ENCODE measurements at regions not wholly inside any gene's neighbourhood (a gene's known extent, or its start where the extent isn't known, plus 50 kb on each side); places are given as distances from the start of the nearest gene placed in this dataset.

- no peak for TF ChIP-seq CTCF (conservative IDR thresholded peaks at IDR 0.05)
- Mint-ChIP-seq H3K27ac (ENCODE audit: unreplicated experiment) (no peak overlapping the region), H3K36me3 (ENCODE audit: low read depth) (peaks cover 8% of the 10 kb centered on the region), H3K9me3 (peaks cover 6% of the 10 kb centered on the region), H3K4me1 (peaks cover 6% of the 10 kb centered on the region), H3K4me3 (no peak overlapping the region), H3K27me3 (ENCODE audit: low read depth) (no peaks in the 10 kb centered on the region)
- no peak for DNase-seq (ENCODE audit: low read depth, low spot score)
These were observed 89.9 kb downstream of the TSEN15 start for GRCh38 chr1:184141361-184141880.

DNA sequence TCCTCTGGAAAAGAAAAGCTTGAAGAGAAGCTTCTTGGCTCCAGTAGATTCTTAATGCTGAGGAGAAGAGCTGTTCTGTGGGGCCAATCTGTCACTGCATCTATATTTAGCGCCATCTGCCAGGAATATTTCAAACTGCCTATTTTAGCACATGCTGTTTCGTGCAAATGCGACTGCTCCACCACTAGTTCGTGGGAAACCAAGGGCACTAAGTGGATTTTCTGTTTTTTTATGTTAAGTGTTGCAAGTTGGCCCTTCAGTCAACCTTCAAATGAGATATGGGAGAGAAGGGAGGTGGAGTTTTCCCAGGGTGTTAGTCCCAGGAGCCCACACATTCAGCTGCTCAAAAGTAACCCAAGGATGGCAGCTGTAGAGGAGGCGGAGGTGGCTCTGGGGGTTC, 91.9 kb downstream of the TSEN15 start:
- no peaks in the 10 kb centered on the region for H3K36me3 Mint-ChIP-seq (ENCODE audit: low read depth)
- DNase-seq (ENCODE audit: low read depth, low spot score), result no peak
- peaks cover 6% of the 10 kb centered on the region for H3K4me1 Mint-ChIP-seq
- no peaks in the 10 kb centered on the region for H3K27me3 Mint-ChIP-seq (ENCODE audit: low read depth)
- H3K27ac Mint-ChIP-seq (ENCODE audit: unreplicated experiment), result peak overlapping the region; percentile 79
- no peak for TF ChIP-seq CTCF (conservative IDR thresholded peaks at IDR 0.05)
- no peak overlapping the region for H3K4me3 Mint-ChIP-seq
- peaks cover 3% of the 10 kb centered on the region for H3K9me3 Mint-ChIP-seq

DNA sequence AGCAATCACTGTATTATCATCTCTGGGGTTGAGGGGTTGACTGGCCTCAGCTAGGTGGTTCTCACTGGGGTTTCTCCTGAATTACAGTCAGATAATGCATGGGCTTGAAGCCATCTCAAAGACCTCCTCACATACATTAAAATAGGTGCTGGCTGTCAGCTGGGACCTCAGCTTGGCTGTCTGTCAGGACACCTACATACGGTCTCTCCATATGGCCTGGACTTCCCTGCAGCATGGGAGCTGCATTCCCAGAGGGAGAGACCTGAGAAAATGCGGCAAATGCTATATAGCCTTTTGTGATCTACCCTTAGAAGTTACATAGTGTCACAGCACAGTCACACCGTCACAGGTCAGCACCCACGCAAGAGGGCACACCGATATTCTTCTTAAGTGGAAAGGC, 93.6 kb downstream of the TSEN15 start:
- TF ChIP-seq CTCF (conservative IDR thresholded peaks at IDR 0.05), result no peak

DNA sequence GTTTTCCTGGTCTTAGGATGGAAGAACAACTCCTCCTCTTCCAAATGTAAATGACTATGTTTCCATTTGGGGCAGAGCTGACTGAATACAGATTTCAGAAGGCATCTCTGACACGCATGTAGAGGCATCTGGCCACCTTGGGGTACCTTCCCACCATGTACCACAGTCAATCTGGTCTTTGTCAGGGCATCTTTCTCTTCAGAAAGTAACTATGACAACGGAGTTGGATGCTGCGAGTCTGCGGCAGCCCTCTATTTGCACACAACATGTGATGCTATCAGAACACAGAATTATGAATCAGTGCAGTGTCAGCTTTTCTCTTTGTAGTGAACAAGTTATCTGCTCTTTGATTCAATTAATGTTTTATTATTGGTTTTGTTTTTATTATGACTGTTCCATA, 94.7 kb downstream of the TSEN15 start:
- H3K4me3 Mint-ChIP-seq, result no peak overlapping the region

More for the DNA sequence above, 93.6 kb downstream of the TSEN15 start:
- H3K36me3 Mint-ChIP-seq (ENCODE audit: low read depth), result no peaks in the 10 kb centered on the region
- DNase-seq (ENCODE audit: low read depth, low spot score), result no peak
- no peak overlapping the region for H3K4me3 Mint-ChIP-seq
- H3K4me1 Mint-ChIP-seq, result peaks cover 6% of the 10 kb centered on the region
- H3K27me3 Mint-ChIP-seq (ENCODE audit: low read depth), result no peaks in the 10 kb centered on the region
- peaks cover 3% of the 10 kb centered on the region for H3K9me3 Mint-ChIP-seq
- H3K27ac Mint-ChIP-seq (ENCODE audit: unreplicated experiment), result no peak overlapping the region

GRCh38 chr1:184150776-184151531, 99.4 kb downstream of the TSEN15 start:
- Mint-ChIP-seq H3K36me3 (ENCODE audit: low read depth) (no peaks in the 10 kb centered on the region), H3K4me1 (peaks cover 18% of the 10 kb centered on the region), H3K9me3 (peaks cover 3% of the 10 kb centered on the region), H3K4me3 (no peak overlapping the region), H3K27me3 (ENCODE audit: low read depth) (no peaks in the 10 kb centered on the region), H3K27ac (ENCODE audit: unreplicated experiment) (no peak overlapping the region)
- TF ChIP-seq CTCF (conservative IDR thresholded peaks at IDR 0.05), result no peak
- DNase-seq (ENCODE audit: low read depth, low spot score), result no peak

More for the DNA sequence above, 94.7 kb downstream of the TSEN15 start:
- DNase-seq (ENCODE audit: low read depth, low spot score), result no peak
- H3K36me3 Mint-ChIP-seq (ENCODE audit: low read depth), result no peaks in the 10 kb centered on the region
- peaks cover 3% of the 10 kb centered on the region for H3K9me3 Mint-ChIP-seq
- no peaks in the 10 kb centered on the region for H3K27me3 Mint-ChIP-seq (ENCODE audit: low read depth)
- no peak overlapping the region for H3K27ac Mint-ChIP-seq (ENCODE audit: unreplicated experiment)
- H3K4me1 Mint-ChIP-seq, result peaks cover 6% of the 10 kb centered on the region
- no peak for TF ChIP-seq CTCF (conservative IDR thresholded peaks at IDR 0.05)
